GM21515 (cell line): ENCODE measurements at regions not wholly inside any gene's neighbourhood (a gene's known extent, or its start where the extent isn't known, plus 50 kb on each side); places are given as distances from the start of the nearest gene placed in this dataset.
"Not testable (repeated sequence)": the region's sequence is repeated elsewhere in the genome, so short reads cannot be mapped to it uniquely, and the experiment has no call there.

ENCODE experiments used
- ATAC-seq: cut with Tn5 transposase; IDR thresholded peaks from one replicate; pipeline ENCODE4 v1.9.1; 2021; ENCODE audit not compliant: unreplicated experiment

DNA sequence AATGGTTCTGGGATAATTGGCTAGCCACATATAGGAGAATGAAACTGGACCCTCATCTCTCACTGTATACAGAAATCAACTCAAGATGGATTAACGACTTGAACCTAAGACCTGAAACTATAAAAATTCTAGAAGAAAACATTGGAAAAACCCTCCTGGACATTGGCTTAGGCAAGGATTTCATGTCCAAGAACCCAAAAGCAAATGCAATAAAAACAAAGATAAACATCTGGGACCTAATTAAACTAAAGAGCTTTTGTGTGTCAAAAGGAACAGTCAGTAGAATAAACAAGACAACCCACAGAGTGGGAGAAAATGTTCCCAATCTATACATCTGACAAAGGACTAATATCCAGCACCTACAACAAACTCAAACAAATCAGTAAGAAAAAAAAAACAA lies 524.3 kb upstream of the CADM1 start:
- not testable (repeated sequence) for ATAC-seq

DNA sequence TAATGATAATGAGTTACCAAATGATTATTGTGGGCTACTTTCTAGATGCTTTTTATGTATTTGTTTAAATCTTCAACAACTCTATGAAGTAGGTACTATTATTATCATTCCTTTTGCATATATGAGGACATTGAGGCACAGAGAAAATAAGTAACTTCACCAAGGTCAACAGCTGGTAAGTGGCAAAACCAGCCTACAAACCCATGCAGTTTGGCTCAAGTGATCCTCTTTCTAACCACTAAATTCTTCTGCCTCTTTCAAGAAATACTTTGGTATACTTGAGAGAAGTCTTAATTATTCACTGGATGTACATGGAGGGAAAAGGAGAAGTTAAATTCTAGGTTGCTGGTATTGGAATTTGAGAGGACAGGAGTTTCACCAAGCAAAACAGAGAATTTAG lies 495.2 kb upstream of the CADM1 start:
- no peak for ATAC-seq

DNA sequence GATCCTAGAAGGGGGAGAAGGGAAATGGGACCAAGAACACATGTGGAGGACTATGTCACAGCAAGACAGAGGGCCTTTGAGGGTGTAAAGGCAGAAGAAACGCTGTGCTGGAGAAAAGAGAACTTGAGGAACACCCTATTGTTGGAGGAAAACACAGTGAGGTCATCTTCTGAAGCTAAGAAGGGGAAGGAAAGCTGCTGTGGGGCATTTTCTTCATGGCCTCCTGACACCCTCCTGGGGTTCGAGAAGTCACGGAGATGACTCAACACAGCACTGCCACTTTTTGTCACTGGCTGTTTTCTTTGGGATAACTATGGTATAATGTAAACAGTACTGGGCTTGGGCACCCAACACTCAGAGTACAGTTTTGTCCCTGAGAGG lies 492.6 kb upstream of the CADM1 start:
- no peak for ATAC-seq

DNA sequence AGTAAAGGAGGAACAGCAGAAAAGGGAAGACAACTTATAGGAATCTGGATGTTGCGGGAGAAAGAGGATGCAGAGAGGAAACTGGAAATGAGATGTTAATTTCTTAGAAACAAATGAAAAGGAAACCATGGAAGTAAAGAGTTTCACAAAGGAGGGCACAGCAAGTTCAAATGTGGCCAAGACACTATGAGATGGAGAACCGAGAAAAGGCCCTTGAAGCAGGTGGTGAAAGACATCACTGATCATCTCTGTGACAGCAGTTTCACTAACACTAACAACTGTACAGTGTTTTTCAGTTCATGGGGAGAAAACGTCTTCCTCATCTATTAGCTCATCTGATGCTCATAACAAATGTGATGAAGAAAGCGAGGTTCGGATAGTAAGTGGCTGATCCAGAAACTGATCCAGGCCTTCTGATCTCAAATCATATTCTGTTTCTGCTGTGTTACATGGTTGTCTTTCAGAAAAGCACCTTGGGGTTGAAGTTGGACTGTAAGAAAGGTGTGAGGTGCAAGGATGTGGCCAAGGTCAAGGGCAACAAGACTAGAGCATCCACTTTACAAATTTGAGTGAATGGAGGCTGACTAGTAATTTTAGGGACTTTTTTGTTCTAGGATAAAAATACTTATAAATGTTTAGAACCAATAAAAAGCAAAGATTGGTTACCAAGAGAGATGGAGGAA lies 492.1 kb upstream of the CADM1 start:
- ATAC-seq: peak; percentile 98

DNA sequence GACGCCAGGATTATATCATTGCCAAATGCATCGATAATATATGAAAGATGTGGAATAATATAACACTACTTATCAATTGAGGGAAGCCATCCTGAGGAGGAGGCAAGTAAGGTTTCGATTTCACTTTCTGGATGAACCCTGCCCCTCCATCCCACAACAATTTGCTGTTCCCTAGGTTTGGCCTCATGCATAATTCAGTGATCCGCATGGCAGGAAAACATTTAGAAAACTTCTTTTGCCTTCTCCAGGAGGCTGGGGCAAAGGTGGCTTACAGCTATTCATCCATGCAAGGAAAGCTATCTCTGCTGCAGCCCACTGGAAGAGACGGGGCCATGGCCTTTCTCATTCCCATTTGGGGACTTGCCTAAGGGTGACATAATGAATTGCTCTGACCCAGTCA lies 489.4 kb upstream of the CADM1 start:
- ATAC-seq: no peak

DNA sequence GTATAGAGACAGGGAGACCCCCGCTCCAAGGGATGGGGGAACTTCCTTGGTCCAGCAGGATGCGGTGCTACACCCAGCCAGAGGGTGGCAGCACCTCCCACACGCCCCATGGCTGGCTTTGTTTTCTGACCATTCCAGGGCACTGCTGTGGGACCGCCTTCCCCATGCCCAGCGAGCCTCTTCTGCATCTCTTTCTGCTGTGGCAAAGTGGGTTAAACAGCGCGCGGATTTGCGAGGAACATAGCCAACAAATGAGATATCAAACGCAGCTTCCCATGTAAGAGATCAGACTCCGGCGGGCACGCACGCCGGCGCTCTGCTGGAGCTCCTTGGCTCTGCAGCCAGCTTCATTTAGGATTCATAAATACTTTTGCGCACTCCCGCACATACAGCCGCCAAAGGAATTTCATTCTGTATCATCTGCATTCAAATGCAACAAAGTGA lies 485.8 kb upstream of the CADM1 start:
- ATAC-seq: no peak

DNA sequence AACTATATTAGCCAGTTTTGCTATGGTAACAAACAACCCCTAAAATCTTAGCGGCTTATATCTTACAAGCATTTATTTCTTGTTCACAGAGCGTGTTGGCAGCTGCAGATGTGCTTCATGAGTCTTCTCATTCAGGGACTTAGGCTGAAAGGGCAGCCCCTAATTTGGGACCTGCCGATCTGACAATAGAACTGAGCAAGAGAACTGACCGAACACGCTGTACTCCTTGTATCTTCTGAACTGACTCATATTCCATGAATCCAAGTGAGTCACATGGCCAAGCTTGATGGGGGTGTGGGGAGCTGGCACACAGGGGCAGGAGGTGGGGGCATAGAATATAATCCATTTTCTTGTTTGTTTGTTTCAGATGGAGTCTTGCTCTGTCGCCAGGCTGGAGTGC lies 481.7 kb upstream of the CADM1 start:
- no peak for ATAC-seq

DNA sequence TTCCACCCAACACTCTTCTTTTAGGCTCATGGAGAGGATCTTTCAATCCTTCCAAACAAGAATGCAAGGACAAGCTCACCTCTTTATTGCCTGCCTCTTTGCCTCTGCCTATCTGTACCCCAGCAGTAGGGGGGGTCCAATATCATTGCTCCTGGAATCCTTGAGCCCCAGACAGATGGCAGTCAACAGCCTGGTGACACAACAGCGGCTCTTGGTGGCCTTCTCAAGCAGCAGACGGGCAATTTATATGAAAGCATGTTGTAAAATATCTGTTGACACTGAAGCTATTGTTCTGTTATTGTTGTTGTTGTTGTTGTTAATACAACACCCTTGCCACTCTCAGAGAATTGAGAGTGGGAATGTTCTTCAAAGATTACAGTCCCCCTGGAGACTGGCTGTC lies 480.0 kb upstream of the CADM1 start:
- no peak for ATAC-seq

DNA sequence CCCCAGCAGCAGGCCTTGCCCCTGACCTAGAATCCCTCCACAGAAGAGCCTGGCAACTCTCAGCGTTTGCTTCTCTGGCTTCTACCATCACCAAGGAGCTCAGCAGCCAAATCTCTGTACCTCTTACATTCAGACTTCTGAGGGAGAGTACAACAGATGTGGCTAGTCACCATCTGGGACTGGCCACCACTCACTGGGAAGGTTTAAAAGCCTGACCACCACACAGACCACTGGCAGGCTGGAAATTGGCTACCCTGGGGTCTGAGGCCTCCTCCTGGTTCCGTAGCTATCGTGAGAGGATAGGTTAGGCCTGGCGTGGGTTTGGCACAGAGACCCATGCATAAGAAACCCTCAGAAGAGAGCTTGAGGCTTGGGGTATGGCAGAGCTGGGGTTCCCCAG lies 478.5 kb upstream of the CADM1 start:
- ATAC-seq: no peak

DNA sequence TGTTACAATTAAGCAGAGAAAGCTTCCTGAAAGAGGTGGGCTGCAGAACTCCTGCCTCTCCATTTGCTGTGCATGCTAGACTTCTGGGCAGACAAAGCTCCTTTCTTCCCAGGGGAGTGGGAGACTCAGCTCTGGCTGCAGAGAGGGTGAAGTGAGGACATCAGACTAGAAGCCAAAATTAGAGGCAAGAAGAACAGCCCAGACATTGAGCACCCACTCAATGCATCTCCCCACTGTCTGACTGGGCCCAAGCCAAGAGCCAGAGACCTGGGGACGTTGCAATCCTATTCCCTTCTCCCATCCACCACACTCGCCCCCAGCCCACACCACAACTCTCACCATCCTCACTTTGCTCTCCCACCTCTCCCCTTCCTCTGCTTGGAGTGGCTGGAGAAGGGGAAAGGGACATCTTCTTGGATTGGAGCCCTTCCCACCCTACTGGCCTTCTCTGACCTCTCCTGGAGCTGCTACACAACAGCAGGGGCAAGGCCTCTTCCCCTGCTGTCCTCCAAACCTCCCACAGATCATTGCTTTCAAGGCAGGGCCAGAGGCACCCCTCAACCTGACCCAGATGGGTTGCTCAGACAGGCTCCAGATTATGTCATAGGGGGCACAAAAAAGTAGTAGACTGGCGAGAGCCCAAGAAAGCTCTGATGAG lies 477.7 kb upstream of the CADM1 start:
- no peak for ATAC-seq

DNA sequence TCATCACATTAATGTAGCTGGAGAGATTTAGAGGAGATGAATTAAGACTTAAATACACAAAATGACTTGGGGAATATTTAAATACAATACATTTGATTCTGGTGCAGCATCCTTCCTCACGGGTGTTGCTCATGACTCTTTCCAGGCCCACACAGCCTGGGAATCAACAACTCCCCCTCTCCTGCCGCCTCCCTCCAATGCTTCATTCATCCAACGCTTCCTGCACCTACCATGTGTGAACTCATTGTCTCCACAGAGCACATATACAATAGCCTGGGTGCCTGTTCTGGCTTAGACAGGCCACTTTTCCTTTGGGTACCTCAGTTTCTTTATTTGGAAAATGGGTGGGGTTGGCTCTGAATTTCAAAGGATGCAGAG lies 476.9 kb upstream of the CADM1 start:
- no peak for ATAC-seq

DNA sequence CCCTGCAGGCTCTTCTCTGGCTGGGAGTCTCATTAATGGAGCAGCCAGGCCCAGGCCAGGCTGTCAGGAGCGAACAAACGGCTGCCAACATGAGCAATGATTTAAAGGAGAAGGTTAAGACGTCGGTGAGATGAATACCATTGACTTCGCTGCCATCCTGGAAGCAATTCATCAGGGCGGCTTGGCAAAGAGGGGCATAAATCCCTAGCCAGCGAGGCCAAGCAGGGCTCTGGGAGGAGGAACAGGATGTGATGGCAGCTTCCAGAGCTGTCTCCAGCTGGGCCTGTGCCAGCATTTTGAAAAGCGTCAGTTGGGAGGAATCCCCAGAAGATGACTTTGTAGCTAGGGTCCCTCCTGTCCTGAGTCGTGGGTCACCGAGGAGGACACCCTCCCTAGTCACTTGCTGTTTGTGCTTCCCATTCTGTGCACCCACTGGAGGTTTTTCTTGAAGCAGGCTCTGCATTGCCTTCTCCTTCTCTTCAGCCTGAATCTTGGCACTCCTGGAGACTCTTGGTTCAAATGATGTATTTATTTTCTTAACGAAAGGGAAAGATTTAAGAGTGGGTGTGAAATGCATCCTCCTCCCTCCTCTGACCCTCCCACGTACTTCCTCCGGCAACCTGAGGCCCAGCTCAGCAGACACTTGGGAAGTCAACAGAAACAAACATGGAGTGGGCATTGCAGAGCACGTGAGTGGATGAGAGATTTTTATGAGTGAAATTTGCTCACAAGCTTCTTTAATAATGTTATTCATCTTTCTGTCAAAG lies 476.3 kb upstream of the CADM1 start:
- no peak for ATAC-seq

DNA sequence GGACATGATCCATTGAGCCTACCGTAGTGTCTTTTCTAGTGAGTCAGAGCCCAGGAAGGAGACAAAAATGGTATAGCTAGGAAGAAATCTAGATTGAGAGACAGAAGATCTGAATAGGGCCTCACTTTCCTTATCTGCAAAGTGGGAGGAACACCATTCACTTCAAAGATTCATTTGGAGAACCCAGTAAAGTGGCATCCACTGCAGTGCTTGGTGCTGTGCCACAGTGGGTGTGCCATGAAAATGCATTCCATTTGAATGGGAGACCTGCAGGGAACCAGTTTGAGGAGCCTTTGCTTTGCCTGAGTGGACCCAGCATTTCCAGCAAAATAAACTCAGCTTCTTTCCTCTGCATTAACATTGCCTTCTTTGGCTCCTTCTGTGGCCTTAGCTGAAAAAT lies 470.5 kb upstream of the CADM1 start:
- no peak for ATAC-seq

DNA sequence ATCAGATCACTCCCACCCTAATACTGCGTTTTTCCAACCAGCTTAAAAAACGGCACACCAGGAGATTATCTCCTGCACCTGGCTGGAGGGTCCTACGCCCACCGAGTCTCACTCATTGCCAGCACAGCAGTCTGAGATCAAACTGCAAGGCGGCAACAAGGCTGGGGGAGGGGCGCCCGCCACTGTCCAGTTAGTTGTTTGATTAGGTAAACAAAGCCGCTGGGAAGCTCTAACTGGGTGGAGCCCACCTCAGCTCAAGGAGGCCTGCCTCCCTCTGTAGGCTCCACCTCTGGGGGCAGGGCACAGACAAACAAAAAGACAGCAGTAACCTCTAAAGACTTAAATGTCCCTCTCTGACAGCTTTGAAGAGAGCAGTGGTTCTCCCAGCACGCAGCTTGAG lies 463.0 kb upstream of the CADM1 start:
- not testable (repeated sequence) for ATAC-seq

DNA sequence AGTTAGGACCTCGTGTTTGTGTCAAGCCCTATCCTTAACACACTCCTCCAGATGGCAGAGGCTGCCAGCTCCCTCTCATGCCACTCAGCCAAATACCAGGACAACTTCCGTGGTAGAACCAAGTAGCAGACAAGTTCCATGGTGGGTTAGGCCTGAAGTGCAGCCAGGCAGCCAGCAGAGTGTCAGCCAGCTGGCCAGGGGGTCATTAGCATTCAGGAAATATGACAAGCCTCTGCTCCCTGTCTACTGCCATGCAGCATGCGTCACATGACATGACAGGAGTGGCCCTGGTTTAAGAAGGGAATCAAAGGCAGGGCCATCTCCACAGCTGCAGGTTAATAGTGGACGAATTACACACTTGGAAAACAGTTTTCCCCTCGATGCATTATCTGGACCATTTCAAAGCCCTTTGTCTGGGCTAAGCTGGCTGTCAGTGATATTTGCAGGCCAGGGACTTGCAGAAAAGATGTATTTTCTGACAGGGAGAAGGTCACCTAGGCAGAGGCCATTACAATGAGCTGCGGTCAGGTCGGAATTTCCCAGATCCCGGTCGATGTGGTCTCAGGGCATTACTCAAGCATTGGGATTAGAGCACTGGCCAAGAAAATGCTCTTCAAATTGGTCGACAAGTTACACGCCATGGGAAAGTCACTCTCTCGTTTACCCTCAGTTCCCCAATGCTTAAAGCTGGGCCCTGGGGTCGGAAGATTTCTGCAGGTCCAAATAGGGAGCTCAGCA lies 461.7 kb upstream of the CADM1 start:
- ATAC-seq: no peak

DNA sequence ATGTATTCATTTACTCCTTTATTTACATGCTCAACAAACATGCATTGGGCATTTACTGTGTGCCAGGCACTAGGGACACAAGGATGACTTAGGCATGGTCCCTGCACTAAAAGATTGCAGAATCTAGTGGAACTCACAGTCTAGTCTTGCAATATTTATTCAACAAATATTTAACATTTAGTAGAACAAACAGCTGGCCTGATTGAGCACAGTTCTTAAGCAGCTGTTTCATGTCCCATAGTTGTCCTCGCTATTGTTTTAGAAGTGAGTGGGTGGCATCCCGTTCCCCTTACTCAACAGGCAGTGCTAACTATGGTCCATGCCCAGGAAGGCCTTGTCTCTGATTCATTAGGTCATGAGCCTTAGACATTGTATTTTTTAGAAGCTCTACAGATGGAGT lies 459.9 kb upstream of the CADM1 start:
- ATAC-seq: no peak

DNA sequence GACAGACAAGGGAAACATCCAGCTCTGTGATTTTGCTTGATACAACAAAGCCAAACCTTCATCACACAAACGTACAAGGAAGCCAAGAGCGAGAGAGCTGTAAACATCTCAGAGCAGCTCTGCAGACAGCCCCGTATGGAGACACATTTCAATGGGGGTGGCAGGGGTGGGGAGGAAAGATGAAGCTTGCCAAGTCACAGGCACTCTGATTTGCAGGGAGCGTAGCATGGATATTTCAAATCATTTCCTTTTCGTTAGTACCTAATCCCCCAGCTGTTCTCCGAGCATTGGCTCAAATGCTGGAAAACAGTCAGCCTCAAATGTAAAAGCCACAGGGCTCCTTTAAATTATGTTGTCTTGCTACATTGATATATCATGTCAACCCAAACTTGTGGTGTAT lies 458.9 kb upstream of the CADM1 start:
- no peak for ATAC-seq

DNA sequence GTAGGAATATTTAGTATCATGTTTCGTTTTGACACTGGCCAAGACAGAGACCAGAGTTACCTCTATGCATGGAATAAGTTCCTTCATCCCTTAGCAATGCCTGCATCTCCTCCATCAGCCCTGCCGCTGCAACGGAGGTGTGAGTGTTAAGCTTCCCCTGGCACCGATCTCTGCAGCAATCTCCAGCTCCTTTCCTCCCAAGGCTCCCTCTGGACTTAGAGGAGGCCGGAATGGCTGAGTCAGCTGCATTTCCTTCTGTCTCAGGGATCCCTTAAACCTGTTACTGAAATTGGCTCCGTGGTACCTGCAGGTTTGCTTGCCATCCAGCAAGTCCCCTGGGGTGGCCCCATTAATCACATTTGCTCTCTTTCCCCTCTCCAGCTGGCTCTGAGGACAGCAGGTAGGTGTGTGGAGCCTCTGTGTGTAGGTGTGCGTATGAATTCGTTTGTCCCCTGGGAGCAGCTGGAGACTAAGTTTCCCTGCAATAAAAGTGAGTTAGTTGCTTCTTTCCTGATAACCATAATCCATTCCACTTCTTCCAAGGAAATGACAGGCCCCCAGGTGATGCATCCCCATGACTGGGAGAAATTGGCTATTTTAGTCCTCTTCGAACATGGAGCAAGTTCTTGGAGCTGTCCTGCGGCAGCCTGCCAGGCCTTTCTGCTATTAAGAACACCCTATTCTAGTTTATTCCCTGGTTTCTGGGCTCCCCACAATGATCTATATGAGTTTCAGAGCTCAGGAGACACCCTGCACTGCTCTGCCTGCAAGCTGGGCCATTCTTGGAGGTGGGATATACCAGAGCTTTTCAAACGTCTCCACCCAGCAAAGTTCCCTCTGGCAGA lies 457.2 kb upstream of the CADM1 start:
- ATAC-seq: no peak

DNA sequence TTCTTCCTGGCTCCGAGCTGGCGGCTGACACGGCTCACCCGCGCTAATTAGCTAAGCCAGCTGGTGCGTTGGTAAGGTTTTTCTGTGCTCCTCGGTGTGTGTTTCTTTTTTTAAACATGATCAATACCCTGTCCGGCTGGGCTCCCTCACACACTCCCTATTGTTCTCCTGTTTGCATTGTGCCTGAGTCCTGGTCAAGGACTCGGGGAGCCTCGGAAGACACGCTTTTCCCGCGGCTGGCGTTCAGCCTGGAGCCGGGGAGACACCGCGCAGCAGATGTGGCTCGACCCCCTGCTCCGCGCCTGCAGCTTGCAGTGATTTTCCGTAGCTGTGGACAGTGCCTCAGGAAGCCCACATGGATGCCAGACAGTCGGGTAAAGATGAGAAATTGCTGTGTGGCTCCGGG lies 454.9 kb upstream of the CADM1 start:
- no peak for ATAC-seq

DNA sequence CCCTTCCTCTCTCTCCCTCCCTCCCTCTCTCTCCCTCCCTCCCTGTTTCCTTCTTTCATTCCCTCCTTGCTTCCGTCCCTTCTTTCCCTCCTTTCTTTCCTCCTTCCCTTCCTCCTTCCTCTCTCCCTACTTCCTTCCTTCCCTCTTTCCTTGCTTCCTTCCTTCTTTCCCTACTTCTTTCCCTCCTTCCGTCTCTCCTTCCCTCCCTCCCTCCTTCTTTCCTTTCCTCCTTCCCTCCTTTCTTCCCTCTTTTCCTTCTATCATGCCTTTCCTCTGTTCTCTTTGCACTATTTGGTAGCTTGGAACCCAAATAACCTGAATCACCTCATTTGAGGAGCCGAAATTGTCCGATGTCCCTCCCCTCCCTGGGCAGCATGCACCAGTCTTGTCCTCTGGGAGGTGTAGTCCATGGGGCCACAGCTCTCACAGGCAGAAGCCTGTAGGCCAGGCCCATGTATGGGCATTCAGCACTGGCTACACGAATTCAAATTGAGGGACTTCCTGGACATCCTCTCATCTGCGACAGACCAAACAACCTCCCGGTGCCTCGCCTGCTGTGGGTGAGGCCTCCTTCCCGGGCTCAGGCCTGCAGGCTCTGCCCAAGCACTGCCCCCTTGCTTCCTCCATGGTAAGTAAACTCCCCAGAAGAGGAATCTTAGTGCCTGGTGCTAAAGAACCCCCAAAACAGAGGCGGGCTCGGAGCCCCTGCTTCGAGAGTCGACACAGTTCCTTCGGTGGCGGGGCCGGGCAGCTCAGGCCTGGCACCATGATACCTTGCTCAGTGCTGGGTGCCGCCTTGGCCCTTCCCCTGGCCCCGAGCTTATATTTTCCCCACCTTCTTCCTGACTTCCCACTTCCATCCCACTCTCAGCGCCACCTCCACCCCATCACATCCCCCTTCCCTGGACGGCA lies 454.1 kb upstream of the CADM1 start:
- ATAC-seq: no peak
